AG04449 (cell line): ENCODE measurements at regions not wholly inside any gene's neighbourhood (a gene's known extent, or its start where the extent isn't known, plus 50 kb on each side); places are given as distances from the start of the nearest gene placed in this dataset.
"Not testable (repeated sequence)": the region's sequence is repeated elsewhere in the genome, so short reads cannot be mapped to it uniquely, and the experiment has no call there.

Source experiments
- CTCF ChIA-PET: fragments of 350-600 bp; formaldehyde crosslinking; extraction: SDS; loops from one replicate; lab custom pipeline; 2021; ENCODE audit warnings: antibody characterized with exemption; lab: Yijun Ruan, JAX
- POLR2A ChIA-PET: fragments of 400-600, 350-600 bp; formaldehyde crosslinking; extraction: SDS; loops from one replicate; lab custom pipeline; 2020; ENCODE audit warnings: antibody characterized with exemption, inconsistent platforms; lab: Yijun Ruan, JAX
- DNase-seq: peaks from one replicate; pipeline ENCODE4 v3.0.0-alpha.2; 2010; ENCODE audit warnings: low read depth, low spot score
- H3K4me3 ChIP-seq: 2 replicates; pipeline ENCODE4 v1.5.1; 2011; ENCODE audit warnings: low read depth, mild to moderate bottlenecking, control low read depth, low read length
- CTCF ChIP-seq: IDR thresholded peaks from one replicate; pipeline ENCODE4 v1.5.1; 2011; ENCODE audit warnings: mild to moderate bottlenecking, moderate library complexity, low read length, control low read depth, inconsistent platforms; ENCODE audit not compliant: insufficient read depth; ENCODE audit errors: missing control alignments

DNA sequence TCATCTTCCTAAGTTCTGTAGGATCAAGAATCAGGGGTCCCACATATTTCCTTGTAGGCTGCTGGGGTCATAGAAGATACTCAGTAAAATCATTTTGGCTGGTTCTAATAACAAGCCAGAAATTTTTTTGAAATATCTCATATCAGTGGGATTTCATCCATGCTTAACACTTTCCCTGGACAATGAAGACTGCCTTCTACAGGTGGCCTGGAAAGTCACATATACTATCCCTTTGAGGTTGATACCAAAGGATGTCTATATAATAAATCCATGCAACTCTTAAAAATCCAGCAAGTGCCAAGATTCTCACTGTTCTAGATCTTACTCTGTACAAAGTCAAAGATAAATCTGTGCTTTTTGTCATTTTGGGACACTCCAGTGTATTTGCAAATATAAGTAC is 225.8 kb upstream of the NEBL start:
- ChIA-PET CTCF (no interaction called here), POLR2A (no interaction called here)
- no peak for DNase-seq
- TF ChIP-seq CTCF: no peak
- no peak overlapping the region for H3K4me3 ChIP-seq

DNA sequence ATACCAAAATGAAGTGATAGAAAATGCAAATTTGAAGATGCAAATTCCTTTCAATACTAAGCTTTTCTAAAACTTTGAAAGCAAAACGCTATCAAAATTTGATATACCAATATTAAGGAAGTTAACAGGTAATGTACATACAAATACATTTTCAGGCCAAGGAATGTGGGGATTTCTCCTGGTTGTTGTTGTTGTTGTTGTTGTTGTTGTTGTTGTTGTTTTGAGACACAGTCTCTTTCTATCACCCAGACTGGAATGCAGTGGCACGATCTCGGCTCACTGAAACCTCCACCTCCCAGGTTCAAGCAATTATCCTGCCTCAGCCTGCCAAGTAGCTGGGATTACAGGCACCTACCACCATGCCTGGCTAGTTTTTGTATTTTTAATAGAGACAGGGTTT is 224.7 kb upstream of the NEBL start:
- H3K4me3 ChIP-seq, DNase-seq, POLR2A ChIA-PET, CTCF ChIA-PET: not testable (repeated sequence)

DNA sequence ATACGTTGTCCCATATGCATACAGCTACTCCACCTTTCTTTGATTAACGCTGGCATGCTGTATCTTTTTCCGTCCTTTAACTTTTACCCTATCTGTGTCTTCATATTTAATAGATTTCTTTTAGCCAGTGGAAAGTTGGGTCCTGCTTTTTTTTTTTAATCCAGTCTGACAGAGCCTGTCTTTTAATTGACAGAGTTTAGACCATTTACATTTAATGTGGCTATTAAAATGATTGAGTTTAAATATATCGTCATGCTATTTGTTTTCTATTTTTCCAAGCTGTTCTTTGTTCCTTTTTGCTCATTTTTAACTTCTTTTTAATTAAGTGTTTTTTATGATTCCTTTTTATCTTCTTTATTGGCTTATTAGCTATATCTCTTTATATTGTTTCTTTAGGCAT is 217.6 kb upstream of the NEBL start:
- POLR2A ChIA-PET: no interaction called here
- no peak for TF ChIP-seq CTCF
- no peak for DNase-seq
- H3K4me3 ChIP-seq: no peak overlapping the region
- CTCF ChIA-PET: no interaction called here

- CTCF ChIA-PET: no interaction called here
- POLR2A ChIA-PET: no interaction called here
- no peak overlapping the region for H3K4me3 ChIP-seq
- DNase-seq: no peak
- TF ChIP-seq CTCF: no peak
Observed at GRCh38 chr10:21110358-21110757, 213.2 kb upstream of the NEBL start.

- CTCF ChIA-PET, DNase-seq, H3K4me3 ChIP-seq, POLR2A ChIA-PET: not testable (repeated sequence)
Observed at GRCh38 chr10:21106931-21107330, 209.8 kb upstream of the NEBL start.

DNA sequence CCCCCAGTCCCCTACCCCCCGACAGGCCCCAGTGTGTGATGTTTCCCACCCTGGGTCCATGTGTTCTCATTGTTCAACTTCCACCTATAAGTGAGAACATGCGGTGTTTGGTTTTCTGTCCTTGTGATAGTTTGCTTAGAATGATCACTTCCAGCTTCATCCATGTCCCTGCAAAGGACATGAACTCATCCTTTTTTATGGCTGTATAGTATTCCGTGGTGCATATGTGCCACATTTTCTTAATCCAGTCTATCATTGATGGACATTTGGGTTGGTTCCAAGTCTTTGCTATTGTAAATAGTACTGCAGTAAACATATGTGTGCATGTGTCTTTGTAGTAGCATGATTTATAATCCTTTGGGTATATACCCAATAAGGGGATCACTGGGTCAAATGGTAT is 208.2 kb upstream of the NEBL start:
- DNase-seq, CTCF ChIA-PET, H3K4me3 ChIP-seq, POLR2A ChIA-PET: not testable (repeated sequence)

DNA sequence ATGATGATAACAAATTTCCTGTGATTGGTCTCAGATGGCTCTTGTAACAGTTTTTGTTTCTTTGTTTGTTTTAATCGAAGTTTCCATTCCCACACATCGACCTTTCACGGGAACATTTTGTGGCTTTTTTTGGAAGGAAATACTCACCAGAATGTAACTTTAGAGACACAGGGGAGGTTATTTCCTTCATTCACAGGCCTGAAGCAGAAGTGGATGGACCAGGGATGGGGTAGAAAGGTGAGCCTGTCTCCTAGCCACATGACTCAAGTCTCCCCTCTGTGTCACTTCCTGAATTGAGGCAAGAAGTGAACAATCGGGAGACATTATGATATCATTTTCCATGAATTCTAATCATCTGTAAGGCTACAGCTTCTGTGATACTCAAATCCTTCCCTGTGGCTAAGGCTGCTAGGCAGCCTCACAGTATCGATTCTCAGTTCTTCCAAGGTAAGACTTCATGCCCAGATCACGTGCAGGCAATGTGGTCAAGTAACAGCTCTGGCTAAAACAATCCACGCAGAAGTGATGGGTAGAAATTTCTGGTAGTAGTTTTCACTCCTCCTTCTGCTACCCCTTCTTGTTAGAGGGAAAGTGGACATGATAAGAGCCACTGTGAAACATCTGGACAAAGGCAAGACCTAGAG is 203.9 kb upstream of the NEBL start:
- no peak for DNase-seq
- POLR2A ChIA-PET: no interaction called here
- H3K4me3 ChIP-seq: no peak overlapping the region
- CTCF ChIA-PET: no interaction called here
- TF ChIP-seq CTCF: no peak

DNA sequence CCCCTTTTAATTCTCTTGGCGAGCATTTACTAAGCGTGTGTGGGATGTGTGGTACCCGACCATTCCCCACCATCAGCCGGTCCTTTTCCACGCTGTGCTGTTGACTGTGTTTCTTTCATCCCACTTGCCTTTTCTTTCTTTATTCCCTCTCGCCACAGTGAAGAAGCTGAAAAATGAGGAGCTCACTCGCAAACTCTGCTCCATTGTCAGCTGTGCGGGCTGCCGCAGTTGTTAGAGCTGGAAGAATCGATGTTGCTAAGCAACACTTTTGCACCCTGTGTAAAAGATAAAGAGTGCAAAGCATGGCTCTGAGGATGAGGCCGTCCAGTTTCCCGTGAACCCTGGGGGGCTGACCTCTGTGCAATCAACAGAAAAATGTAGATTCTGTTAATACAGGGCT is 203.1 kb upstream of the NEBL start:
- POLR2A ChIA-PET: no interaction called here
- DNase-seq: no peak
- CTCF ChIA-PET: no interaction called here

More for the DNA sequence above, 203.1 kb upstream of the NEBL start:
- TF ChIP-seq CTCF: no peak
- no peak overlapping the region for H3K4me3 ChIP-seq
